Activated naive CD8-positive, alpha-beta T cell (primary cell): ENCODE measurements at regions not wholly inside any gene's neighbourhood (a gene's known extent, or its start where the extent isn't known, plus 50 kb on each side); places are given as distances from the start of the nearest gene placed in this dataset.
"Not testable (repeated sequence)": the region's sequence is repeated elsewhere in the genome, so short reads cannot be mapped to it uniquely, and the experiment has no call there.

Source experiments
- H3K27ac Mint-ChIP-seq: one replicate; pipeline ENCODE4 v1.8.0; 2021; ENCODE audit warnings: mixed read lengths
- H3K27me3 Mint-ChIP-seq: one replicate; pipeline ENCODE4 v1.8.0; 2021; ENCODE audit warnings: mixed read lengths
- H3K36me3 Mint-ChIP-seq: one replicate; pipeline ENCODE4 v1.8.0; 2021; ENCODE audit warnings: mixed read lengths
- H3K4me1 Mint-ChIP-seq: one replicate; pipeline ENCODE4 v1.8.0; 2021; ENCODE audit warnings: low read depth, mixed read lengths
- H3K4me3 Mint-ChIP-seq: one replicate; pipeline ENCODE4 v1.8.0; 2021; ENCODE audit warnings: mild to moderate bottlenecking, mixed read lengths
- H3K9me3 Mint-ChIP-seq: one replicate; pipeline ENCODE4 v1.8.0; 2021; ENCODE audit warnings: low read depth, mixed read lengths

DNA sequence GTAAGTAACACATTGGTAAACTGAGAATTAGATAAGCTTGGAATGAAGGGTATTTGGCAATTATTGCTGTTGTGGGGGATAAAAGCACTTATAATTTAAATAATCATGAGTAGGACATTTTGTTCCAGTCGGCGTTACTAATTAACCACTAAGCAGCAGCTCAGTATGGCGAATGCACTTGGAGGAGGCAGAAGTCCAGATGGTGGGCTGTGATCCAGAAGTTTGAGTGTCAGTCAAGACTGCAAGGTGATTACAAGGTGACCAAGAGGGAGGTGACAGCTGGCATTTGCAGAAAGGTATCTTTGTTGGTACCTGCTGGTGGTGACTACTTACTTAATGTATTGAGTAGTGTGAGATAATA, 643.6 kb upstream of the FAM98A start:
- H3K4me3 Mint-ChIP-seq: no peak overlapping the region
- no peaks in the 10 kb centered on the region for H3K4me1 Mint-ChIP-seq
- H3K27ac Mint-ChIP-seq: no peak overlapping the region
- no peaks in the 10 kb centered on the region for H3K9me3 Mint-ChIP-seq
- H3K36me3 Mint-ChIP-seq: no peaks in the 10 kb centered on the region
- H3K27me3 Mint-ChIP-seq: no peaks in the 10 kb centered on the region

DNA sequence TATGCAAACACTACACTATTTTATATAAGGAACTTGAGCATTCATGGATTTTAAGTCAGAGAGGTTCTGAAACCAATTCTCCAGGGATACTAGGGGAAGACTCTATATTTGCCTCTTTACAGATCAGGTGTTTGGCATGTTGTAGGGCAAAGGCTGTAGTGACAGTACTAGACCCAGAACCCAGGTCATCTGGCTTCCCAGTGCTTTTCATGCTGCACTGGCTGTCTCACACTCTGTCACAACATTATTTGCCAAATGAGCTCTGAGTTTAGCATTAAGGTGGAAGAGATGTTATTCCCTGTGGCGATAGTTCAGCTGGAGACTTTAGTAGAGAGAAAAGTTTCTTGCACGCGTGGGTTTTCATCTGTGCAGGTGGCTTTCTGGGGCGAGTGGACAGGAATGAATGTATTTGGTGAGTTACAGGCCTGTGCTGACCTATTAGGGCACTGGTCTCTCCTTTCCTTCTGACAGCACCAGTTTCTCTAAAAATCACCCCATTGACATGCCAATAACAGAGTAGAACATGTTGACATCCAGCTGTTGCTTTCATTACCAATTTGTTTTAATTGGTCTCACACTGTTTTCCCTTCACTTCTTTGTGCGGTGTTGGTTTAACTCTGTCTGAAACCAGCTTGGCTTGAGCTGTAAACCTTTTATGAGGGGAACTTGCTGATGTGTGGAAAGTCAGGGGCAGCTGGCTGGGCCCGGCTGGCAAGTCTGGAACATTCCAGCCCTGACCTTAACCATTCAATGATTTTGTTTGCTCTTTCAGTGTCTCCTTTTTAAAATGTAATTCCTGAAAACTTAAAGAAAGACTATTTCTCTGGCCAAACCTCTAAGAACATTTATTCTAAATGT, 643.0 kb upstream of the FAM98A start:
- Mint-ChIP-seq H3K27ac (no peak overlapping the region), H3K4me1 (no peaks in the 10 kb centered on the region), H3K27me3 (no peaks in the 10 kb centered on the region), H3K36me3 (no peaks in the 10 kb centered on the region), H3K9me3 (no peaks in the 10 kb centered on the region), H3K4me3 (no peak overlapping the region)

DNA sequence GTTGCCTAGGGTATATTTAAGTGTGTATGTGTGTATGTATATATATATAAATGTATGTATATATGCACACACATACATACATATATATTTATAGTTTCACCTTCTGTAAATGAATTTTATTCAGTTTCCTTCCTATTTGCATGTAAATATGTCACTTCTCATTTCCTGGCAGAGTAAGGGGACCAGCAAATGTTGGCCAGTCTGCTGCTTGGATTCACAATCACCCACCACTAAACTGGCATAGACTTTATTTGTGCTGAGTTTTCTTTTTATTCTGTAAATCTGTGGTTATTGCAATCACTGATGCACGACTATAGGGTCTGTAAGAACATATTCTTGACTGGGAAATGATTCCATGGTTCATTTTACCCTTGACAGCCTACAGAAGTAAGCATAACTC, 640.4 kb upstream of the FAM98A start:
- Mint-ChIP-seq H3K27ac (no peak overlapping the region), H3K4me3 (no peak overlapping the region), H3K9me3 (peaks cover 7% of the 10 kb centered on the region), H3K4me1 (no peaks in the 10 kb centered on the region), H3K36me3 (no peaks in the 10 kb centered on the region), H3K27me3 (no peaks in the 10 kb centered on the region)

DNA sequence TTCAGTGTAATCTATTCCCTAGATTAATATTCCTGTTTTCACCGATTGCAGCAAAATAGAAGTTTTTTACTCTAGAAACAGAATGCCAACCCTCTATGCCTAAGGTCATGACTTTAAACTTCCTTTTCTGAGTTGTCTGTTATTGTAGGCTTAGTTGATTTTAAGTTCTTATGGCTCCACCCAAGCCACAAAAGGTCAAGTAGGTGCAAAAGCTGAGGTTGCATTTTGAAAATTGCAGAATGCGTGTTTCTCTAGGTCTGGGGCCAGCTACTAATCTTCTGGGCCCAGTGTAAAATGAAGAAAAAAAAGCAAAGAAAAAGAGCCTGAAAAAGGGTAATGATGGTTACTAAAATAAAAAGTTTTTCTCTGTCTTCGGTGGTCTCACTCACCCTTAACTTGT, 635.7 kb upstream of the FAM98A start:
- H3K36me3 Mint-ChIP-seq: no peaks in the 10 kb centered on the region
- H3K27ac Mint-ChIP-seq: no peak overlapping the region
- no peaks in the 10 kb centered on the region for H3K4me1 Mint-ChIP-seq
- H3K27me3 Mint-ChIP-seq: no peaks in the 10 kb centered on the region
- no peak overlapping the region for H3K4me3 Mint-ChIP-seq
- peaks cover 7% of the 10 kb centered on the region for H3K9me3 Mint-ChIP-seq

DNA sequence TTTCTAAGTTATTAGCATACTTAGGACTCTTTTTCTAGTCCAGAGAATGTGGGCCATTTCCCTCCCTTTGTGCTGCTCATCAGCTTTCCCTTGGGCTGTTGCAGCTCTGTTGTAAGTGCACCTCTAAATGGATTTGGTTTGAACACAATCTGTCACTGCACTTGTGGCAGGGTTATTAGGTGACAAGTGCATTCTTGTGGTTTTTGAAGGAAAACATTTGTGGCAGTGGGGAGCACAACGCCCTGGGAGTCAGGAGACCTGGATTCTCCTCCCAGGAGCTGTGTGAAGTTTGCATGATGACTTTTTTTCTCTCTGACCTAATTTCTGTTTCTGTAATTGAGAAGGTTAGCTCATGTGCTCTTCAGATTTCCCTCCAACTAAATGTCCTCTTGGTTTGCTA, 630.9 kb upstream of the FAM98A start:
- H3K27me3 Mint-ChIP-seq: no peaks in the 10 kb centered on the region
- no peaks in the 10 kb centered on the region for H3K9me3 Mint-ChIP-seq
- no peaks in the 10 kb centered on the region for H3K4me1 Mint-ChIP-seq
- no peak overlapping the region for H3K27ac Mint-ChIP-seq
- H3K36me3 Mint-ChIP-seq: no peaks in the 10 kb centered on the region
- no peak overlapping the region for H3K4me3 Mint-ChIP-seq

DNA sequence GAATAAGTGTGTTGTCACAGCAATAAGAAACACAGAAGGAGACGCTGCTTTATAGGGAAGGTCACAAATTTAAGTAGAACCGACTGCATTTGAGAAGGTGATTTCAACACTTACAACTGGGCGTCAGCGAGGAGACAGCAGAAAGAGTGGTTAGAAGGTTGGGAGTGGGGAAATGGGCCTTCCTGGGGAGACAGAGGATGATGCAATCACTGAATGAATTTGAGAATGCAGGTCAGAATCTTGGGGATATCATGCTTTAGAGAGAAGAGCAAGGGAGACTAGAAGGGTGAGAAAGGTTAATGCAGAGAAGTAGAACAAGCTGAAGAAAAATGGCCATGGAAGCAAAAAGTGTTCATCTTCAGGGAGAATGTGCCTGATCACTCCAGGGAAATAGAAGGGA, 616.1 kb upstream of the FAM98A start:
- no peaks in the 10 kb centered on the region for H3K27me3 Mint-ChIP-seq
- no peaks in the 10 kb centered on the region for H3K4me1 Mint-ChIP-seq
- H3K27ac Mint-ChIP-seq: no peak overlapping the region
- H3K9me3 Mint-ChIP-seq: peaks cover 12% of the 10 kb centered on the region
- no peaks in the 10 kb centered on the region for H3K36me3 Mint-ChIP-seq
- no peak overlapping the region for H3K4me3 Mint-ChIP-seq

DNA sequence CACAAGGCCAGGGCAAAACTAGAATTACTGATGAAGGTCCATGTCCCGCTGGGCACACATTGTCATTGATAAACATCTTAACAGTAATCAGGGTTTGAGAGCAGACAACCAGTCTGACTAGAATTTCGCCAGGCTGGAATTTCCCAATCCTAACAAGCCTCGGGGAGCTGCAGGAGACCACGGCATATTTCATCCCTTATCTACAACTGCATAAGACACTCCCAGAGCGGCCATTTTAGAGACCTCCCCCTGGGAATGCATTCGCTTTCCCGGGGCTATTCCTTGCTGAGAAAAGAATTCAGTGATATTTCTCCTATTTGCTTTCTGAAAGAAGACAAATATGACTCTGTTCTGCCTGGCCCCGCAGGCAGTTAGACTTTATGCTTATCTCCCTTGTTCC, 611.3 kb upstream of the FAM98A start:
- not testable (repeated sequence) for H3K27ac Mint-ChIP-seq, H3K36me3 Mint-ChIP-seq, H3K27me3 Mint-ChIP-seq, H3K4me3 Mint-ChIP-seq, H3K4me1 Mint-ChIP-seq
- H3K9me3 Mint-ChIP-seq: peaks cover 18% of the 10 kb centered on the region

DNA sequence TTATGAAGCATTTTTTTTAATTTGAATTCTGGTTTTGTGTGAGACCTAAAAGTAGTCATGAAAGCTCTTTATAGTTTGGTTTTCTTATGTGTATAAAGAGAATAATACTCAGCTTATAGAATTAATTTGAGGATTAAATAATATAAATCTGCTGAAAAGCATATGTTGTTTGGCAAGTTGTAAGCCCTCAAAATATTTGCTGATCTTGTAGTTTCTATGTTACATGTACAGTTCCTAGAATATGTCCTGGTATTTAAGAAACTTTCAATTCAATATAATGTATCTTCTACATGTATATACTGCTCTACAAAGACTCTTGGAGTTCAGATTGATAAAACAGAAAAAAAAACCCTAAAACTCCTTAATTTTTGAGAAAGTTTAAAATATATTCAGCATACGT, 605.5 kb upstream of the FAM98A start:
- Mint-ChIP-seq H3K27ac (no peak overlapping the region), H3K36me3 (no peaks in the 10 kb centered on the region), H3K4me1 (no peaks in the 10 kb centered on the region), H3K9me3 (peaks cover 7% of the 10 kb centered on the region), H3K27me3 (peaks cover 2% of the 10 kb centered on the region), H3K4me3 (no peak overlapping the region)

DNA sequence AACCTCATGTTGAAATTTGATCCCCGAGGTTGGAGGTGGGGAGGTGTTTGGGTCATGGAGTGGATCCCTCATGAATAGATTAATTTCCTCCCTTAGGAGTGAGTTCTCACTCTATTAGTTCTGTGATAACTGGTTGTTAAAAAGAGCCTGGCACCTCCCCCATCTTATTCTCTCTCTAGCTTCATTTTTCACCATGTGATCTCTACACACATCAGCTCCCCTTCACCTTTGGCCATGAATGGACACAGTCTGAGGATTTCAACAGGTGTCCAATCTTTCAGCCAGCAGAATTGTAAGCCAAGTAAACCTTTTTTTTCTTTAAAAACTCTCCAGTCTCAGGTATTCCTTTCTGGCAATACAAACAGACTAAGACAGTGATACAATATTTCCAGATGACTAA, 602.0 kb upstream of the FAM98A start:
- no peaks in the 10 kb centered on the region for H3K4me1 Mint-ChIP-seq
- H3K27ac Mint-ChIP-seq: no peak overlapping the region
- no peaks in the 10 kb centered on the region for H3K27me3 Mint-ChIP-seq
- no peaks in the 10 kb centered on the region for H3K36me3 Mint-ChIP-seq
- H3K4me3 Mint-ChIP-seq: no peak overlapping the region
- no peaks in the 10 kb centered on the region for H3K9me3 Mint-ChIP-seq

DNA sequence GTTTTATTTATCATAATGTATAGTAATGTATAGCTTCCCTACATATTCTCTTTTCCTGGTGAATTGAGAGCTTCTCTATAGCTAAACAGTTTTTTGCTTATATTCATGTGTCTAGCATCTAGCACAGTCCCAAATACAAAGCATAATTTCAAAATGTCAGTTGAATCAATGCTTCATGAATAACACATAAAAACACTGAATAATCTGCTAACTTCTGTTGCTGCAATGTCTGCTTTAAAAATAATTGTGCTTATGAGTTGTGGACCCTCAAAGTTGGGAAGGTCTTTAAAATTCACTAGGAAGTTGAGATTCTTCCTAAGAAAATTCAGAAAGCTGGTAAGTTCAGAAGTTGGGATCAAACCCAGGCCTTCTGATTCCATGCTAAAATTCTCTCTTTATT, 600.9 kb upstream of the FAM98A start:
- Mint-ChIP-seq H3K4me3 (no peak overlapping the region), H3K36me3 (no peaks in the 10 kb centered on the region), H3K4me1 (no peaks in the 10 kb centered on the region), H3K9me3 (no peaks in the 10 kb centered on the region), H3K27ac (no peak overlapping the region), H3K27me3 (no peaks in the 10 kb centered on the region)

DNA sequence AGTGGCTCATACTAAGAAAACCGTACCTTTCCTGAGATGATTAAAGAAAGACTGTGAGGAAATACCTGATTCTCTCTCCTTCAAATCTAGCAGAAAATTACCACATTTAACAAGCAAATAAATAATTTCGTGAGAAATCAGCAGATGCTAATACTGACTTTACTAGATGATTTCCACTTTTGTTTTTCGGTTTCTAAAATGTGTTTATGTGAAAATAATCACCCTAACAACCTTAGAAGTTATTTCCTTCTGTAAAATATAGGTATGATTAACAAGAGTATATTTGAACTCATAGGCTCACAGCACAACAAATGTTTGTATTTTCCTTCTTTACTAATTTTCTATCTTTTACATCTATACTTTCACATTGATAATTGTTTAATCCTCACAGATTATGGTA, 594.1 kb upstream of the FAM98A start:
- H3K27ac Mint-ChIP-seq: no peak overlapping the region
- H3K4me1 Mint-ChIP-seq: no peaks in the 10 kb centered on the region
- no peaks in the 10 kb centered on the region for H3K36me3 Mint-ChIP-seq
- H3K9me3 Mint-ChIP-seq: no peaks in the 10 kb centered on the region
- no peak overlapping the region for H3K4me3 Mint-ChIP-seq
- no peaks in the 10 kb centered on the region for H3K27me3 Mint-ChIP-seq

DNA sequence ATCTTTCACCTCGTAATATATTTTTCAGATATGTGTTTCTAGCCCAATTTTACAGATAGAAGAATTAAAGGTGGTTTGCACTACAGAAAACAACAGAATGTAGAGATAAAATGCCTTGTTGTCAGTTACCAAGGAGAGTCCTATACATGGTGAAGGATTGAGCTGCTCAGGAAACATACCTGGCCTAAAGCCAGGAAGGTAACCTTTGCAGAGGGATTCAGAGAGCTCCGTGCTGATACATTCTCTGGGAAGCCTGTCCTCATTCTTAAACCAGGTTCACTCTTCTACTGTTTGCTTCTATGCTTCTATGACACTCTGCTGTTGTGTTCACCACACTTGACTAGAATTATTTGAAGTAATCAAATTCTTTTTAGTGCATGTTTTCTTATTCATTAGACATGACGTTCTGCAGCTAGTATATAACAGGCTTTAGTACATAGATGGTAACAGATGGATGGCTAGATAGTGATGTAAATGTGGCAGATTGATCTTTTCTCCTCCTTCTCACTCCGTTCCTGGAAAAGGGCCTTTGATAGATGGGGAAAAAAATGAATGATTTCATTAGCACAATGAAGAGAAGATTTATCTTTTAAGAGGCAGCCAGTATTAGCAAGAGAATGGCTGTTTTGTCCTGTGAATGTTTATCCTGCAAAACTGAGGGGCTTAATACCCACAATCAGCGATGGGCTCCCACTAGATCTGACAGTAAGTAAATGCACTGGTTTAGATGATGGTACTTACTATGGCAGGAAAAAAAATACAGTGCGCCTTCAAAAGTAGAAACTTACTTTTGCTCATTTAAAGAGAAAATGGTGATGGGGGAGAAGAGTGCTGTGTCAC, 589.6 kb upstream of the FAM98A start:
- Mint-ChIP-seq H3K36me3 (no peaks in the 10 kb centered on the region), H3K27me3 (no peaks in the 10 kb centered on the region)

DNA sequence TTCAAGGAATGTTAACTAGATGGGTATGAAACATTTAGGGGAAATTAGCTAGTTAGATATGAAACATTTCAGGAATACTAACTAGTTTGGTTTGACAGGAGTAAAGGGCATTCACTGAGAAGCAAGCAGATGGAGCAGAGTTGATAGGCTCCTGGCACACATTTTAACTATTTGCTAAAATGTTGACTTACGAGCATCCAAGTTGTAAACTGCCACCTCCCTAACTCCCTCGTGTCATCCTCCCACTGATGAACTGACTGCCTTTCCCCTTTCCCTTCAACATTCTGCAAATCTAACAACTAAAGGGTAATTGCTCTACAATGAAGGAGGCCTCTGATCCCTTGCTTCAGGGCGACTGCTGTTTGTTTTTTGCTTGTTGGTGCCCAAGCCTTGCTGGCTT, 580.4 kb upstream of the FAM98A start:
- H3K9me3 Mint-ChIP-seq: no peaks in the 10 kb centered on the region
- H3K4me3 Mint-ChIP-seq: no peak overlapping the region
- no peaks in the 10 kb centered on the region for H3K4me1 Mint-ChIP-seq
- no peak overlapping the region for H3K27ac Mint-ChIP-seq
- no peaks in the 10 kb centered on the region for H3K36me3 Mint-ChIP-seq
- no peaks in the 10 kb centered on the region for H3K27me3 Mint-ChIP-seq

More for the DNA sequence above, 589.6 kb upstream of the FAM98A start:
- H3K27ac Mint-ChIP-seq: no peak overlapping the region
- no peaks in the 10 kb centered on the region for H3K9me3 Mint-ChIP-seq
- H3K4me1 Mint-ChIP-seq: no peaks in the 10 kb centered on the region
- H3K4me3 Mint-ChIP-seq: no peak overlapping the region

DNA sequence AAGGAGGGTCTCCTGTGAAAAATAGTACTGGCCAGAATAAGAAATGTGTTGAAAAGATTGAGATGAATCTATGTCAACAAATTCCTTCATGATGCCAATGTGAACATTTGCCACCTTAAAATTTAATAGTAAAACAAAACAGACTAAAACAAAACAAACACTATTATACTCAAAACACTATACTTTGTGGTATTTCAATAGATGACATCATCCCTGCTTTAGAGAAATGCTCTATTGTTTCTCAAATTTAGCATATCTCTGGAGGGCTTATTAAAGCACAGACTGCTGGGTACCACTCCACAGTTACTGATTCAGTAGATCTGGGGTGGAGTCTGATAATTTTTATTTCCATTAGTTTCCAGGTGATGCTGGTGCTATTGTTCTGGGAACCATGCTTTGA, 579.4 kb upstream of the FAM98A start:
- H3K4me3 Mint-ChIP-seq: no peak overlapping the region
- H3K27ac Mint-ChIP-seq: no peak overlapping the region
- no peaks in the 10 kb centered on the region for H3K9me3 Mint-ChIP-seq
- H3K4me1 Mint-ChIP-seq: no peaks in the 10 kb centered on the region
- no peaks in the 10 kb centered on the region for H3K36me3 Mint-ChIP-seq
- no peaks in the 10 kb centered on the region for H3K27me3 Mint-ChIP-seq

DNA sequence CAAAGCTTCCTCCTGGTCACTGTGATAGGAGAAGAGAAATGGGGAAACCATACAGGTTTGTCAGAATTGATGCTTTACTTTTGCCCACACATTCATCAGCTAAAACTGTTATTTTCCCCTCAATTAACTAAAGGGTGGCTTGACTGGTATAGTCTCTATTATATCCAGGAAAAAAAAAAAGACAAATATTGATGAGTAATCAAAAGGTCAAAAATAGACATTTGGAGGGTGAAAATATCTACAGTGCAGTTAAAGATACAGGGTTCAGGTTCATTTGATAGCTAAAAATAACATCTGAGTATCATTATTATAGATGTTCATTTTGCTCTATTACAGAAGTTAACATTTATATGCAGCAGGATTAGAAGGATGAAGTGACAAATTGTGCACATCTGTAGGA, 577.6 kb upstream of the FAM98A start:
- Mint-ChIP-seq H3K36me3 (no peaks in the 10 kb centered on the region), H3K9me3 (no peaks in the 10 kb centered on the region), H3K27ac (no peak overlapping the region), H3K27me3 (no peaks in the 10 kb centered on the region), H3K4me1 (no peaks in the 10 kb centered on the region), H3K4me3 (no peak overlapping the region)

DNA sequence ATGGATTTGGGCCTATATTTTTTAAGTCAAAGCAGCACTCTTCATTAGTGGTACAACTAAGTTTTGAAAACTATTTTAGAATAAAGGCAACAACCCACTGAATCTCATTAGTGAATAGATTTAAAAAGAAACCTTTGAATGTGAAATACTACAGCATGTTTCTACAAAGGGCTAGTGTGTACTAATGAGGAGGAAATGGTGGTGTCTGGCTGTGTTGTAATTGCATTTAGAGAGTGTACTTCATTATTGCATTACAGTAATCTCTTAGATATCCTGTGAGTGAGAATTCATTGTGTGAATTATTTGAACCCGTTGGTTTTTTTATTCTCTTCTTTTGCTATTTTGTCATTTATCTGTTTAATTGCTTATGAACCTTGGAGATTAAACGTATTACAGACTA, 575.4 kb upstream of the FAM98A start:
- no peak overlapping the region for H3K4me3 Mint-ChIP-seq
- no peaks in the 10 kb centered on the region for H3K36me3 Mint-ChIP-seq
- H3K27me3 Mint-ChIP-seq: no peaks in the 10 kb centered on the region
- H3K9me3 Mint-ChIP-seq: no peaks in the 10 kb centered on the region
- H3K4me1 Mint-ChIP-seq: no peaks in the 10 kb centered on the region
- H3K27ac Mint-ChIP-seq: no peak overlapping the region
